GM11168 (cell line): ENCODE measurements at regions not wholly inside any gene's neighbourhood (a gene's known extent, or its start where the extent isn't known, plus 50 kb on each side); places are given as distances from the start of the nearest gene placed in this dataset.

Source experiments
- in situ Hi-C: fragments of 300-500 bp; cut with MboI; formaldehyde crosslinking; loops from one replicate; pipeline ENCODE4 v1.12.0; 2022; ENCODE audit warnings: low sequenced_read_pairs; ENCODE audit not compliant: unreplicated experiment

- in situ Hi-C loops, result no loop called here
These were observed 231.0 kb upstream of the GMDS start for GRCh38 chr6:2476376-2476775.

DNA sequence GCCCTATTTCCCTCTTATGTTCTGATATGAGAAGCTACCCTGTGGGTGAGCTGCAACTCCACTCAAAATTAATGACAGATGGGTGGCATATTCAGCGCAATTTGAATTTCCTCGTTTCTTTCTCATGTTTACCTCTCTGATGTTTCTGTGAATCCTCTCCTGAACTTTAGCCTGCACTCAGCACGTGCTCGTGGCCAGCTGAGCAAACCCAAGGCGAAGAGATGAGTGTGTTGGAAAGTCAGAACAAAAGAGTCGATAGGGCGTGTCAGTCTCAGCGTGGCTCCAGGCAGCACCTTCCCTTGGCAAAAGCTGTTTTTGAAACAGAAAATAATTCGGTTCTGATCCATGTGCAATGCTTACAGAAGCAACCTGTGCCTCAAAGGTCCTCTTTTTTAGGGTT, 226.1 kb upstream of the GMDS start:
- in situ Hi-C loops, result no loop called here

GRCh38 chr6:2469428-2469827, 224.0 kb upstream of the GMDS start:
- in situ Hi-C loops, result no loop called here

DNA sequence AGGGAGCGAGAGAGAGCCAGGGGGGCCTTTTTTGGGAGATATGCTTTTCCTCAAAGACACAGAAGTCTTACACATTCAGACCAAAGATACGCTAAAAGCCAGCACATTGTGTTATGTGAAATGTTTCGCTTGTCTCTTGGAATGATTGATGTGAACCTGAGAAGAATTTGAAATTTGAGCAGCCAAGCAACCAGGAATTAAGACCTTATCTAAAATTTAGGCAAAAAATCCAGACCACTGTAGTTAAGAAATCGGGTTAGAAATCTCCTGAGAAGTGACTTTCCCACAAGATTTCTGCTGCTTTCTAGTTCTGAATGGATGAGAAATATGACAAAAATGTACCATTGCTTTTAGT, 223.2 kb upstream of the GMDS start:
- in situ Hi-C loops, result no loop called here

- in situ Hi-C loops, result no loop called here
These were observed 222.7 kb upstream of the GMDS start for GRCh38 chr6:2467929-2468600.

DNA sequence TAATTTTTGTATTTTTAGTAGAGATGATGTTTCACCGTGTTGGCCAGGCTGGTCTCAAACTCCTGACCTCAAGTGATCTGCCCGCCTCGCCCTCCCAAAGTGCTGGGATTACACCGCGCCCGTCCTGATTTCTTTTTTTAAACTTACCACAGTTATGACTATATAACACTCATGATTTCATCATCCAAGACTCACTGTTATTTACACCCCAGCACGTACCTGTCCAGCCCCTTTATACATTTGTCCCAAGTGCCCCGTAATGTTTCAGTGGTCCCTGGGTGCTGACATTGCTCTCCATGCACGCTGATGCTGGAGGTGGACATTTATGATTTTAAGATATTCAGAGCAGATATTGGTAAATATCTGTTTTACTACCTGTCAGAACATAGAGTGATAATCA, 219.9 kb upstream of the GMDS start:
- in situ Hi-C loops, result no loop called here

DNA sequence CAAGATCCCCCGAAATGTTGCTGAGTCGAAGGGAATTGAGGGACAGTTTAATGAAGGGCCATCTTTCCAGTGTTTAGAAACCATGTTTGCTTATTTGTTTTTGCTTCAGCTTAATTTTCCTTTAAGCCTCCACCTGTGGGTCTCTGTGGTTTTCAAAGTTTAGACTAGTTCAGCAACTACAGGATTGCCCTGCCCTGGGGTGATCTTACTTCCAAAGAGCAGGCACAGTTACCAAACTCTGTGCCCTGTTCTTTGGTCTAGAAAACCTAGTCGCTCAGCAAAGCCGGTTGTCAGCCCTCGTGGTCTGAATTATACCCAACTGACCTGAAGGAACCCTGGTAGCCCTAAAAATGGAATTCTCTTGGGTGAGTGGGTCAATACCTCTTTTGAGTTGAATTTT, 219.2 kb upstream of the GMDS start:
- in situ Hi-C loops, result no loop called here

- in situ Hi-C loops, result no loop called here
These were observed 217.4 kb upstream of the GMDS start for GRCh38 chr6:2462831-2463230.

DNA sequence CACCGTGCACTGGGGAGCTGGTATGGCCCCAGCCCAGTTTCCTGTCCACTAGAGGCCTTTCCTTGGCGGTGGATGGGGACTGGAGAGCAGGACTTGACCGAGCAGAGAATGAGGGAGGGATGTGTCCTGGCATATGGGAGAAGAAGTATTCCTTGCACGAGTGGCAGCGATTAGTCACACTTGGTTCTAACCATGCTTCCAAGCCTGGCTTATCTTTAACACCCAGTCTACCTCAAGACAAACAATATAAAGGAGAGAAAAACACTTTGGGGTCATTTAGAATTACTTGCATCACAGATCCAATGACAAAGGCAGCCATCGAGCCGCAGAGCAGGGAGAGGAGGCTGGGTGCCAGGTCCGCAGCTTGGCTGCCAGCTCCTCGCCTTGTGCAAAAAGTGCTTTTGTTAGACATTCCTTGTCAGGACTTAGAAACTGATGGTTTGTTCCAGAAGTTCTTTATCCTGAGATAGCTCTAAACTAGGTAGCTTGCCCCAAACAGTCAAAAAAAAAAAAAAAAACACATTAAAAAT, 214.9 kb upstream of the GMDS start:
- in situ Hi-C loops, result no loop called here

DNA sequence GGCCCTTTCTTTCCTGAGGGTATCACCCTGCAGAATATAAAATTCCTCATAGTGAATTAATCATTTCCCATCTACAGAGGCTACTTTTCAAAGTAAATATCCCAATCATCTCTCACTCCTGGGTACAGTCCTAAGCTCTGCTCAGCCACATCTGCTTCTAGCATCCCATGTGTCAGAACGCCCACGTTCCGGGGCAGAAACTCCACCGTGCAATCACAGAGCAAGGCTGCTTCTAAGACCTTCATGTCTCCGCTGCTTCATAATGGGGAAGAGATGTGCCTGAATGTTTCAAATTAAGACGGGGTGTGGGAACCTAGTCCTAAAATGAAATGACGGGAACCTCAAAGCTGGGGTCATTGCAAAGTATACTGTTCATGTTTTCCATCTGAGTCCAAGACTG, 208.8 kb upstream of the GMDS start:
- in situ Hi-C loops, result no loop called here

- in situ Hi-C loops, result no loop called here
These were observed 205.1 kb upstream of the GMDS start for GRCh38 chr6:2450546-2450945.

GRCh38 chr6:2449572-2449940, 204.2 kb upstream of the GMDS start:
- in situ Hi-C loops, result no loop called here

- in situ Hi-C loops, result no loop called here
These were observed 203.6 kb upstream of the GMDS start for GRCh38 chr6:2448826-2449571.

- in situ Hi-C loops, result no loop called here
These were observed 202.5 kb upstream of the GMDS start for GRCh38 chr6:2447931-2448330.

GRCh38 chr6:2447318-2447920, 202.0 kb upstream of the GMDS start:
- in situ Hi-C loops, result no loop called here

- in situ Hi-C loops, result no loop called here
These were observed 196.4 kb upstream of the GMDS start for GRCh38 chr6:2441601-2442475.

DNA sequence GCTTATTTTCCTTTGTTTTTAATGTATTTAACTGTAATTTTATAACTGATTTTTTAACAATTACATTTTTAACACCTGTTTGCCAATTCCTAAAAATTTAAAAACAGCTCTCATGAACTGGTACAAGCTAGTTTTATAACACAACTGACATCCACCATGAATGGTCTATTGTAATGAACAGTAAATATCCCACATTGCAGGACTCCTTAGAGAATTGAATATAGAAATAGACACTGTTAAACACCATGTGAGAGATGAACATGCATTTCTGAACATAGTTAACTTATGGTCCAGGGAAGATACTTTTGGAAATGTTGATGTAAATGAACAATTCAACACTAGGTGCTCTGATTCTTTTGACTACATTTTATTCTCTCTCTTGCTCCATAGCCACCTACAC, 195.1 kb upstream of the GMDS start:
- in situ Hi-C loops, result no loop called here

DNA sequence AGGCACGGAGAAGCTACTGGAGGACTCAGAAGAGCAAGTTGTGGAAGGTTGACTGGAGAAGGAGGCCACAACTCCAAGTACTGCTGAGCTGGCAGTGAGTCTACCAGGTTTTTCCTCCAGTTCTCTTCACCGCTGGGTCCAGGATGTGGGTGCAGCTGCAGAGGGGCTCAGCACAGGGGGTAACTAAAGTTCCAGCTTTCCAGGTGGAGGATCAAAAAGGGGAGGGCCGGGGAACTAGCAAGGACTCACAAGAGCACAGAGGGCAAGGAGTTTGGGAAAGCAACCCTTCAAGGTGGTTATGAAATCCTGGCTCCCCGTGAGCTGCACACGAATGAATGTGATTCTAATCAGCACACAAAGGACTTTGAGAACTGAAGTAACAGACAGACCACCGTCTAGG, 194.2 kb upstream of the GMDS start:
- in situ Hi-C loops, result no loop called here

- in situ Hi-C loops, result no loop called here
These were observed 193.7 kb upstream of the GMDS start for GRCh38 chr6:2439082-2439481.

GRCh38 chr6:2436410-2437154, 191.2 kb upstream of the GMDS start:
- in situ Hi-C loops, result no loop called here
